CD4-positive, alpha-beta T cell treated with Interleukin-4 for 4 hours (primary cell): ENCODE measurements at regions not wholly inside any gene's neighbourhood (a gene's known extent, or its start where the extent isn't known, plus 50 kb on each side); places are given as distances from the start of the nearest gene placed in this dataset.

ENCODE experiments used
- DNase-seq: peaks from one replicate; pipeline ENCODE4 v3.0.0-alpha.2; 2020

DNA sequence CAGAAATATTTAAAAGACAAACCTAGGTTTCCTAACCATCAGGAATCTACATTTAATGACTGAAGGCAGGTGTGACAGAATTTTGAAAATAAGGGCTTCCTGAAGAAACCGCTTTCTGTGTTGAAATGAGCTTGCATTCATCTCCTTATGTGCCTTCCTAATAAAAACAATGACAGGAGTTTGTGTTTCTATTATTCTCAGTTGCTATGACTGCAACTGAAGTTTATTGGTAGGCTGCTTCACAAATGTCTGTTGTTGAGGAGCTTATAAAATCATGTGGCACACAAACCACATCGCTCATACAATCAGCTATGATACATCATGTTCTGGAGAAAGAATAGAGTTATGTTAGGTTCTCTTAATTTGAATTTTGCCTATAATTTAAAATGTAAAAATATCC is 362.7 kb upstream of the SLC8A1 start:
- DNase-seq = no peak

DNA sequence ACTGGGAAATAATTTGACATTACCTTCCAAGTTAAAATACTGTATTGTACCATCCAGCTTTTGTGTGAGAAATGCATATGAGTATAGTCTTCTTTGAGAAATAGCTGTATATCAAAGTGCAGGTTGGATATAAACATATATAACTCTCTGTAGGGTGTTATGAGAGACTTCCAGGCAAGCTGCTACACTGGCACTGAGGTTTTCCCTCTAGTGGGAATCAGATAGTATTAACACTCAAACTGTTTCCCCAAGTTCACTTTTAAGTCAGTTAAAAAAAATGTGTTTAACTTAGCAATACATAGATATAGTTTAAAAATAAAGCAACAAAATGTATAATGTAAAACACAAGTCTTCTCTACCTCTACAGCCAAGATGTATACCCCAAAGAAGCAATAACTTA is 368.4 kb upstream of the SLC8A1 start:
- DNase-seq = no peak

DNA sequence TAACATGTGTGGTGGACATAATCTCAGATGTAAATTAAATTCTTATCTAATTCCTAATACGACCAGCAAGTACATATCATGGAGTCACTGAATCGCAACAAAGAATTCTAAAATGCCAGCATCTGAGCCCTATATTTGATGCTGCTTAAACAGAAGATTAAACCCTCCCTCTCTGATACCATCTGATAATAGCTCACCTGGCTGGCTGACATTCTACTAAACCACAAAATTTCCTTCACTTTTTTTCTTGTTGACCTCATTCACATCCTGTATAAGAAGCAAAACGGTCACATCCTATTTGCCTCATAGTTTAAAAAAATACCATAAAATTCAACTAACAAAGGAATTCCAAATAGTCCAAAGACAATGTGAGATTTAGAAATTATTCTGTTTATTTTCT is 371.6 kb upstream of the SLC8A1 start:
- no peak for DNase-seq

DNA sequence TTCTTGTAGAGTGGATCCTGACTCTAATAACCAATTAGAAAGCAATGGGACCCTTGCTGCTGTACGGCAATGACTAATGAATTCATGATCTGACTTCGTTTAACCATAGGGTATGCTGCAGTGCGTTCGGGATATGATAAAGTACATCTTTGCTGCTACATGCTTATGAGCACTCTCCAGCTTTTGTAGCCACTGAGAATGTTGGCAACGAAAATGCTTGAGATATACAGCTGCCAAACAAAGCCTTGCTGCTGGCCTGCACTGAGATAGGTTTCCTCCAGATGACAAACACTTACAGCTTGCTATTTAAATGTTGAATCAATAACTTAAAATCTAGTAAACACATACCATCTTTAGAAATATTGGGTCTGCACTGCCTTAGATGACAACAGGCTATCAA is 372.4 kb upstream of the SLC8A1 start:
- no peak for DNase-seq

- no peak for DNase-seq
These were observed 375.5 kb upstream of the SLC8A1 start for GRCh38 chr2:40827392-40827791.

DNA sequence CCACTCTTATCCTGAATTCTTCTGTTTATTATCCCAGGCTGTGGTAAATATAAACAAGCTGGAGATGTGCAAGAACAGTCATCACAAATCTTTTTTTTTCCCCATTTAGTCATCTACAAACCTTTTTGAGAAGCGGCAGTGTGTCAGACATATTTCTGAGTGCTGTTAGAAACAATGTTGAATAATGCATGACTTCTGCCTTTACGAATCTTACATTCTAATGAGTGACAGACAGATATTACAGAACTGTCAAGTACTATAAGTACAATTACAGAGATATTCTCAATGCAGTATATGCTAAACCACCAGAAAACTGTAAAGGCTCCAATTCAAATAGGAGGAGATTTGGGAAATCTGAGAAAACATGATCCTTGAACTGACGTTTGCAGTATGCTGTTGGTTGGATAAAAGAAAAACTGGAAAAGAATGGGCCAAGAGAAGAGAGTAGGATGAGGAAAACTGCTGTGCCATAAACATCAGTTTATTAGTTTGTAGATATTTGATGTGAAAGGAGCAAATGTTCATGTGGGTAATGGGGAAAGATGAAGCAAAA is 379.5 kb upstream of the SLC8A1 start:
- DNase-seq = no peak

GRCh38 chr2:40841856-40842255 is 390.0 kb upstream of the SLC8A1 start:
- no peak for DNase-seq

- no peak for DNase-seq
These were observed 392.7 kb upstream of the SLC8A1 start for GRCh38 chr2:40844353-40845277.

GRCh38 chr2:40851661-40852060 is 399.8 kb upstream of the SLC8A1 start:
- DNase-seq = no peak

GRCh38 chr2:40859617-40860016 is 407.7 kb upstream of the SLC8A1 start:
- no peak for DNase-seq

GRCh38 chr2:40867829-40868228 is 415.9 kb upstream of the SLC8A1 start:
- no peak for DNase-seq

GRCh38 chr2:40872580-40872979 is 420.7 kb upstream of the SLC8A1 start:
- DNase-seq = no peak

DNA sequence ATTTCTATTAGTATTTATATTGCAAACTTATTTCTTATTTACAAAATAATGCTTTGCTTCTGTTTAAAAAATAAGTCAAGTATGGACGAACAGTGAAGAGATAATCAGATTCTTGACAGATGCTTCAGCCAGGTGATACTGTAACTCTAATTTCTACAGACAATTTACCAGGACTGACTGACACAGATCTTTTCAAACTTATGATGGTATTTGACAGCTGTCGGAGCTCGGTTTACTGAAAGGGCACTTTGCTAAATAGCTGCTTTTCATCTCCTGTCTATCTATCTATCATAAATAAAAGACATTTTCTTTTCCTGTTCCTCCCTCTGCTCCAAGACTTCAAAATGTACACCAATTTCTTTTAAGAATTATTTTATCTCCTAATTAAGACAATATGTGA is 422.5 kb upstream of the SLC8A1 start:
- no peak for DNase-seq

DNA sequence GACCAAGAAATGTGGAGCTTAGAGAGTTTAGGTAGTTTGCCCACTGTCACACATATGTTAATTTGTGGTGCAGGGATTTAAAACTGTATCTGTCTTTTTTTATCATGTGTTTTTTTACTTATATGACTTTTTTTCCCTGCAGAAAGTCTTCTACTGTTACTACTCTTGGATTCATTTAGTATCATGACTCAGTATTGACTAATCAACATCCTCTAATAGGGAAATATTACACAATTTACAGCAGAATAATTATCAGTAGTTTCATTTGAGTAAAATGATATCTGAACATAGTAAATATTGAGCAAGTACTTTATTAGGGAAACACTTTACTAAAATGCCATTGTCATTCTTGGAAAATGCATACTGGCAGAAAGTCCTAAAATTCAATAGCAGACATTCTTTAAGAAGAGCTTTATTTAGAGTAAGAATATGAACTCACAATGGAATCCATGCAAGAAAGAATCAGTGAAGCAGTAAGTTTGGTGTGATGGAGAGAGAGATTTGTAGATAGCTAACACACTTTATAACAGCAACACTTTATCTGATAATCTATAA is 425.9 kb upstream of the SLC8A1 start:
- no peak for DNase-seq

DNA sequence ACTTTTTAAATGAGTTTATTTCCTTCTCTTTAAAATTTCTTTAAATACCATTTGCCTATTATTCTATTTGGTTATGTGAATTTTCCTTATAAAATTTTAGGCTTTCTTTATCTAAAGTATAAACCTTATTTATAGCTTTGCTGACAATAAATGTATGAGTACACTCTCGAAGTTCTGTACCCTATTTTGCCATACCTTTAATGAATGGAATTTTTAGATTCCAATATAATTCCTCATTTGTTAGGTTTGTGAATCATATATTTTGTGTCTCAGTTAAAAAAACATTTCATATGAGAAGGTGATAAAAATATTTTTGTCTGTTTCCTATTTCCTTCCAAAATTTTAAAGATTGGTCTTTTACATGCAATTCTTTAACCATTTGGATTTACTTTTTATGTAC is 427.4 kb upstream of the SLC8A1 start:
- no peak for DNase-seq

DNA sequence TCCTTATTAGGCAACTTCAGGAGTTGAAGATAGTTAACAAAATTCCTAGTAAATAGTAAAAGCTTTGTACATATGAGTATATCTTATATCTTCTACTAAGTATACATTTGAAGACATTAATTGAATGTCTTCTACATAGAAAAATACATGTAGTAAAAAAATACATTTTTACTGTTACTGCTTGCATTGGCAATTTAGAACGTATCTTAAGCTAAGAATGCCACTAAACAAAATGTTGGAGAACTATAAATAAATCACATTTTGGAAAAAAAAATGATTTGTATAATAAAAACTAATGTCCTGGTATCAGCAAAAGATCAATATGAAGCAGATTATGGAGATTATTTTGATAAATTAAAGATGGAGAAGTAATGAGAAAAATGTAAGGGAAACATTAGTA is 434.2 kb upstream of the SLC8A1 start:
- DNase-seq = no peak

GRCh38 chr2:40886655-40887054 is 434.8 kb upstream of the SLC8A1 start:
- no peak for DNase-seq

DNA sequence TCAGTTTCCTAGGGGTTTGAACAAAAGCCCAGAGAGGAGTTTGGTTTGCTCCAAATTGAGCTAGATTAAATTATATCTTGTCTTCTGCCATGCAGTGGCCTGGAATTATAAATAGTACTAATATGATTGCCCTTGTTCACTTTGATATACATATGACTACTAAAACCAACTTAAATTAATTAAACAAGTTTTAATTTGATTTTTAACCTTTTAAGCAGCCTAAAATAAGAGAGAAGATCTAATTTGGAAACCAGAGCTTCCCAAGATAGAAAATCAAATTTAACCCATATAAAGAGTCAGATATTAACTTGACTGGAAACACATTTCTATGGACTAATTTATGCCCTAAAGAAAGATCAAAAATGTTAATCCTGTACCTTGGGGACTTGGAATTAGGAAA is 444.5 kb upstream of the SLC8A1 start:
- no peak for DNase-seq

DNA sequence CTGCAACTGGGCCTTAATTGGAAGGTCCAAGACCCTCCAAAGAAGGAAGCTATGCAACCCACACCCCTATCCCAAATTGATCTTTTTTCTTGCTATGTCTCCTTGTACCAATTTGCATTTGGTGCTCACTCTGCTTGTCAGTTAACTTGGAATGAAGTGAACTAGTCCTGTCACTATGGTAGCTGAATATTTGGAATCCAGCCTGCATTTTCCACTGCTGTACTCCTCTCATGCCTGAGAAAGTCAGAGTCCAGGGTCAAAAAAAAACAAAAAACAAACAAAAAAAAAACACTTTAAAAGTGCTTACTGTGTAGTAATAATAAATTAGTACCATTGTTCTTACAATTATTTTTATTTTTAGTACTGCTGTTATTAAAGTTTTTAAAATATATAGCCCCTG is 462.8 kb upstream of the SLC8A1 start:
- DNase-seq = no peak

GRCh38 chr2:40915651-40916050 is 463.8 kb upstream of the SLC8A1 start:
- no peak for DNase-seq

GRCh38 chr2:40935349-40935748 is 483.5 kb upstream of the SLC8A1 start:
- no peak for DNase-seq

DNA sequence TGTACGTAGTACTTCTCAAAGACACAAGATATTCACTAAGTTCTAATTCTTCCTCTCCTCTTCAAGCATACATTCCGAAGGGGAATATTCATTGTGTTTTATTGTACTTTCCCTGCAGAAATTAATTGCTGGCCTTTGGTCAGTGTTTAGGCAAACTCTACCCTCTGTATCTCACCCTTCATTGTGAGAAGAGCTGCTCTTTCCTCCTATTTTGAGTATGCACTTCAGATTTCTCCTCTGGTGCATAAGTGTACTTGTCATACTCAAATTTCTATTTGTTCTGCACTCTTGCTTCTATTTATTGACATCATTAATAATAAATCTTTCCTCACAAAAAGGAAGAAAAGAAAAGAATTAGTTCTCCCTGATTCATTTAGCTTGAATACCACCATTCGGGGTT is 485.4 kb upstream of the SLC8A1 start:
- DNase-seq = no peak

DNA sequence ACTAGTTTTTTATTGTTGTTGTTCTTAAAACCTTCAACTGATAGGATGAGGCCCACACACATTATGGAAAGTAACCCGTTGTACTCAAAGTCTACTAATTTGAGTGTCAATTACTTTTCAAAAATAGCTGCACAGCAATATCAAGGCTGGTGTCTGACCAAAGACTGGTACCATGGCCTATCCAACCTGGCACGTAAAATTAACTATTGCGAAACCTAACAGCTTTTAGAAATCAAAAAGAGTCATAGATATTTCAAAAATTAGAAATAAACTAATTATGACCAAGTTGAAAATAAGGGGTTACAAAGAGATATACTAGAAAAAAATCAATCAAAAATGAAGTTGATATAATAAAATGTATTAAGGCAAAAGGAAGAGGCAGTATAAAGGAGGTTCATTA is 501.5 kb upstream of the SLC8A1 start:
- DNase-seq = no peak

DNA sequence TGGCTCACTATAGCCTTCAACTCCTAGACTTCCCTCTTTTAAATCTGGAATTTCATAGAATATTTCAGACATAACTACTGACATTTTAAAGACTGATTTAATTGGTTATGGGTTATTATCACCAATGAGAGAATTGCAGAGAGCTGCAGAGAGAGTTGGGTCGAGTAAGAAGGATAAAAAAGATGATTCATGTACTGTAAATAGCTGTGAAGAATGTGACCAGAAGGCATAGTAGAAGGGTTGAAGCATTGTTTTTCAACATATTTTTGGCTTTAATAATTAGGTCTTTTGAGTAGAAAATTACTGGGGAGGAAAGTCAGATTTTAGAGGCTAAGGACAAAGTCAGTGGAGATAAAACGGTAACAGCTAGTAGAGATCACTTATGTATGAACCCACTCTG is 503.2 kb upstream of the SLC8A1 start:
- no peak for DNase-seq

GRCh38 chr2:40955635-40956034 is 503.7 kb upstream of the SLC8A1 start:
- no peak for DNase-seq
